IMR-90 (cell line): ENCODE measurements at regions not wholly inside any gene's neighbourhood (a gene's known extent, or its start where the extent isn't known, plus 50 kb on each side); places are given as distances from the start of the nearest gene placed in this dataset.

ENCODE experiments used
- ATAC-seq: fragments of 200-7000 bp; cut with Tn5 transposase; 2 replicates; pipeline ENCODE4 v1.9.1; 2020; ENCODE audit warnings: low read depth, mild to moderate bottlenecking, moderate library complexity
- BruUV-seq: library from RNA; stranded (reverse); fragments of 400-500 nt; replicated peaks from 2 replicates; lab custom pipeline; 2021; lab: Mats Ljungman, UMichigan
- CTCF ChIA-PET: fragments of 300-600 bp; formaldehyde crosslinking; extraction: SDS; loops from one replicate; lab custom pipeline; 2021; ENCODE audit warnings: antibody characterized with exemption; lab: Yijun Ruan, JAX
- POLR2A ChIA-PET: fragments of 300-600 bp; sonication (Branson Sonifier 250); formaldehyde crosslinking; loops from one replicate; lab custom pipeline; 2022; ENCODE audit warnings: antibody characterized with exemption; ENCODE audit not compliant: unreplicated experiment; lab: Charles Lee
- DNase-seq: peaks from one replicate; pipeline ENCODE4 v3.0.0; 2013
- H2AFZ ChIP-seq: replicated peaks from 2 replicates; pipeline ENCODE3; 2013; ENCODE audit warnings: low read length, mild to moderate bottlenecking; ENCODE audit not compliant: poor library complexity
- H2AK5ac ChIP-seq: 2 replicates; pipeline ENCODE4 v1.6.1; 2013; ENCODE audit warnings: low read depth, low read length, inconsistent platforms
- H2AK9ac ChIP-seq: replicated peaks from 2 replicates; pipeline ENCODE3; 2013; ENCODE audit warnings: mild to moderate bottlenecking, low read depth, low read length, moderate library complexity; ENCODE audit not compliant: poor library complexity
- H2BK120ac ChIP-seq: 2 replicates; pipeline ENCODE4 v1.6.1; 2013; ENCODE audit warnings: low read depth, low read length, inconsistent platforms
- H2BK15ac ChIP-seq: 3 replicates; pipeline ENCODE4 v1.6.1; 2013; ENCODE audit warnings: low read depth, low read length, inconsistent platforms
- H2BK20ac ChIP-seq: 2 replicates; pipeline ENCODE4 v1.6.1; 2013; ENCODE audit warnings: low read depth, mild to moderate bottlenecking, inconsistent platforms, low read length, moderate library complexity
- H2BK5ac ChIP-seq: 2 replicates; pipeline ENCODE4 v1.6.1; 2013; ENCODE audit warnings: mild to moderate bottlenecking, low read depth, low read length, inconsistent platforms; ENCODE audit not compliant: poor library complexity, severe bottlenecking
- H3K14ac ChIP-seq: replicated peaks from 2 replicates; pipeline ENCODE4 v1.6.1; 2013; ENCODE audit warnings: low read depth, low read length, inconsistent platforms
- H3K18ac ChIP-seq: 2 replicates; pipeline ENCODE4 v1.6.1; 2013; ENCODE audit warnings: low read depth, low read length, control low read depth
- H3K23ac ChIP-seq: 2 replicates; pipeline ENCODE4 v1.6.1; 2013; ENCODE audit warnings: low read depth, low read length, inconsistent platforms
- H3K27ac ChIP-seq: 2 replicates; pipeline ENCODE4 v1.5.1; 2013; ENCODE audit warnings: mild to moderate bottlenecking, control low read depth, low read length; ENCODE audit not compliant: insufficient read depth
- H3K27me3 ChIP-seq: 2 replicates; pipeline ENCODE4 v1.6.1; 2013; ENCODE audit warnings: low read length; ENCODE audit not compliant: control insufficient read depth, insufficient read depth
- H3K36me3 ChIP-seq: 2 replicates; pipeline ENCODE4 v1.6.1; 2013; ENCODE audit warnings: low read length, mixed read lengths; ENCODE audit not compliant: control insufficient read depth, insufficient read depth
- H3K4ac ChIP-seq: 2 replicates; pipeline ENCODE4 v1.6.1; 2013; ENCODE audit warnings: low read depth, low read length, inconsistent platforms
- H3K4me1 ChIP-seq: 2 replicates; pipeline ENCODE4 v1.6.1; 2013; ENCODE audit warnings: low read length, mixed read lengths; ENCODE audit not compliant: control insufficient read depth, insufficient read depth
- H3K4me2 ChIP-seq: 2 replicates; pipeline ENCODE4 v1.6.1; 2013; ENCODE audit warnings: low read depth, mild to moderate bottlenecking, control low read depth, low read length, moderate library complexity
- H3K4me3 ChIP-seq: 2 replicates; pipeline ENCODE4 v1.5.1; 2013; ENCODE audit warnings: low read depth, mild to moderate bottlenecking, control low read depth, low read length, moderate library complexity; ENCODE audit not compliant: insufficient read depth
- H3K56ac ChIP-seq: 2 replicates; pipeline ENCODE4 v1.6.1; 2013; ENCODE audit warnings: low read length, inconsistent platforms; ENCODE audit not compliant: insufficient read depth; ENCODE audit errors: extremely low read depth
- H3K79me1 ChIP-seq, 2 experiments: 2 replicates each; pipeline ENCODE4 v1.6.1; 2013; ENCODE audit warnings: low read length in 2 of 2, inconsistent platforms in 1 of 2, low read depth in 1 of 2
- H3K9ac ChIP-seq: 2 replicates; pipeline ENCODE4 v1.6.1; 2013; ENCODE audit warnings: low read depth, low read length, control low read depth
- H3K9me1 ChIP-seq: 2 replicates; pipeline ENCODE4 v1.6.1; 2013; ENCODE audit warnings: low read length, inconsistent platforms; ENCODE audit not compliant: insufficient read depth
- H3K9me3 ChIP-seq: 2 replicates; pipeline ENCODE4 v1.6.1; 2013; ENCODE audit warnings: low read length; ENCODE audit not compliant: control insufficient read depth, insufficient read depth
- H4K20me1 ChIP-seq: 2 replicates; pipeline ENCODE4 v1.6.1; 2013; ENCODE audit warnings: low read length, inconsistent platforms; ENCODE audit not compliant: insufficient read depth
- H4K5ac ChIP-seq: 2 replicates; pipeline ENCODE4 v1.6.1; 2013; ENCODE audit warnings: mild to moderate bottlenecking, low read depth, low read length, control low read depth
- H4K8ac ChIP-seq, 2 experiments: 2 replicates each; pipeline ENCODE4 v1.6.1; 2013; ENCODE audit warnings: low read depth in 2 of 2, low read length in 2 of 2, control low read depth in 1 of 2, inconsistent platforms in 1 of 2
- H4K91ac ChIP-seq: 2 replicates; pipeline ENCODE4 v1.6.1; 2013; ENCODE audit warnings: low read depth, low read length, inconsistent platforms; ENCODE audit not compliant: insufficient read depth
- FOS ChIP-seq: fragments of 150-350 bp; IDR thresholded peaks from 2 replicates; pipeline ENCODE4 v1.6.1; 2016; ENCODE audit warnings: low read depth, low read length
- MAFK ChIP-seq: IDR thresholded peaks from 2 replicates; pipeline ENCODE4 v1.6.1; 2012; ENCODE audit warnings: low read depth, low read length, improper control_type of control experiment
- NFE2L2 ChIP-seq: fragments of 150-350 bp; IDR thresholded peaks from 2 replicates; pipeline ENCODE4 v1.6.1; 2016; ENCODE audit warnings: low read depth, mild to moderate bottlenecking, low read length
- RCOR1 ChIP-seq: IDR thresholded peaks from 2 replicates; pipeline ENCODE4 v1.6.1; 2012; ENCODE audit warnings: mild to moderate bottlenecking, low read length, improper control_type of control experiment; ENCODE audit not compliant: insufficient replicate concordance
- SMC3 ChIP-seq: fragments of 150-350 bp; IDR thresholded peaks from 2 replicates; pipeline ENCODE4 v1.6.1; 2016; ENCODE audit warnings: low read depth, mild to moderate bottlenecking, antibody characterized with exemption, low read length, moderate library complexity
- WGBS, 2 experiments: methylation state at CpG; one replicate each; pipeline versions ENCODE4 v1.1.5 to v1.1.7; 2013; ENCODE audit warnings: missing lambda C conversion rate in 2 of 2; ENCODE audit not compliant: insufficient read length in 1 of 2; ENCODE audit errors: extremely low coverage in 2 of 2; 5-methylcytosine and 5-hydroxymethylcytosine counted together
- dilution Hi-C: fragments of 300-500 bp; cut with HindIII; formaldehyde crosslinking; loops from one replicate; pipeline ENCODE4 v1.14.3; 2018; ENCODE audit warnings: low sequenced_read_pairs; ENCODE audit not compliant: unreplicated experiment
- in situ Hi-C: fragments of 300-500 bp; cut with MboI; formaldehyde crosslinking; loops from 3 replicates; pipeline ENCODE4 v1.14.3; 2019; ENCODE audit warnings: low sequenced_read_pairs, inconsistent platforms, mixed read lengths
- intact Hi-C: fragments of 100-400 bp; cut with micrococcal nuclease; formaldehyde crosslinking; loops from 2 replicates; pipeline ENCODE4 v1.10.0; 2022

DNA sequence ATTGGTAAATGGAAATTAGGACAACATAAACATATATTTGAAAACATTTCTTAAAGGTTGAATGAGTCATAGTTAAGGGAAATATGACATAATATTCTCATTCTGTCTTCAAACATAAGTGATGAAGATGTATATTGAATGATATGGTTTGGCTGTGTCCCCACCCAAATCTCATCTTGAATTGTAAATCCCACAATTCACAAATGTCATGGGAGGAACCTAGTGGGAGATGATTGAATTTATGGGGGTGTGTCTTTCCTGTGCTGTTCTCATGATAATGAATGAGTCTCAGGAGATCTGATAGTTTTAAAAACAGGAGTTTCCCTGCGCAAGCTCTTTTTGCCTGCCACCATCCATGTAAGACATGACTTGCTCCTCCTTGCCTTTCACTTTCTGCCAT lies 104.4 kb upstream of the MPDZ start:
- TF ChIP-seq MAFK (no peak), SMC3 (no peak), RCOR1 (no peak), FOS (no peak), NFE2L2 (no peak)
- H2AFZ ChIP-seq, result no peak overlapping the region
- no TSS peak for BruUV-seq
- no peak overlapping the region for H3K4me3 ChIP-seq
- no peaks in the 10 kb centered on the region for H3K4me1 ChIP-seq
- no peak overlapping the region for H2AK9ac ChIP-seq
- H4K20me1 ChIP-seq, result no peaks in the 10 kb centered on the region
- DNase-seq (no peak), ATAC-seq (no peak)
- H4K91ac ChIP-seq, result no peak overlapping the region
- H3K23ac ChIP-seq, result no peak overlapping the region
- CTCF ChIA-PET, result no interaction called here
- H3K14ac ChIP-seq, result no peak overlapping the region
- H3K9ac ChIP-seq, result no peak overlapping the region
- H4K8ac ChIP-seq, result no peak overlapping the region
- H3K36me3 ChIP-seq, result no peaks in the 10 kb centered on the region
- no peak overlapping the region for H3K18ac ChIP-seq
- no peak overlapping the region for H3K27ac ChIP-seq
- in situ Hi-C loops, result no loop called here
- no peak overlapping the region for H2AK5ac ChIP-seq
- H3K27me3 ChIP-seq, result no peaks in the 10 kb centered on the region
- H2BK120ac ChIP-seq, result no peak overlapping the region
- no peak overlapping the region for H2BK5ac ChIP-seq
- POLR2A ChIA-PET, result no interaction called here
- H3K9me1 ChIP-seq, result no peaks in the 10 kb centered on the region
- dilution Hi-C loops, result no loop called here
- no peaks in the 10 kb centered on the region for H3K79me1 ChIP-seq
- no peak overlapping the region for H2BK15ac ChIP-seq
- no peak overlapping the region for H4K5ac ChIP-seq
- H3K56ac ChIP-seq, result no peak overlapping the region
- intact Hi-C loops, result no loop called here
- H2BK20ac ChIP-seq, result no peak overlapping the region
- H3K4me2 ChIP-seq, result no peak overlapping the region
- H3K9me3 ChIP-seq, result no peaks in the 10 kb centered on the region
- no peak overlapping the region for H3K4ac ChIP-seq
- WGBS, 2 experiments, result no CpG with 5 or more reads among the region's 1 CpG
